Kidney glomerular epithelial cell (primary cell): ENCODE measurements at regions not wholly inside any gene's neighbourhood (a gene's known extent, or its start where the extent isn't known, plus 50 kb on each side); places are given as distances from the start of the nearest gene placed in this dataset.

Experiments used
- DNase-seq: peaks from one replicate; lab custom pipeline; 2025; lab: John Stamatoyannopoulos, UW

DNA sequence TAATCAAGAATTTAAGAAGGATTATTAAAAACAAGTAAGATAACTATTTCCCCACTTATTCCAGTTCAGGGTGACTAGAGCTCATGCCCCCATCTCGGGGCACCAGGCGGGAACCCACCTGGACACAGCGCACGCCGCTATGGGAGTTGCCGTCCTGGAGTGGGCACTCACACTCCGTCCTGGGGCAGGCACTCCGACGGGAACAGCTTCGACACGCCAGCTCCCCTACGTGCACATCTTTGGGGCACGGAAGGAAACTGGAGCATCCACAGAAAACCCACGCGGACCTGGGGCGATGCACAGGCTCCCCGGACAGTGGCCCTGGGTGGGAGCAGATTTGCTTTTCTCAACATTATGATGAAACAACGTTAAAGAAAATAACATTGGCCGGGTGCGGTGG lies 52.0 kb upstream of the GATA5 start:
- DNase-seq, result no peak

DNA sequence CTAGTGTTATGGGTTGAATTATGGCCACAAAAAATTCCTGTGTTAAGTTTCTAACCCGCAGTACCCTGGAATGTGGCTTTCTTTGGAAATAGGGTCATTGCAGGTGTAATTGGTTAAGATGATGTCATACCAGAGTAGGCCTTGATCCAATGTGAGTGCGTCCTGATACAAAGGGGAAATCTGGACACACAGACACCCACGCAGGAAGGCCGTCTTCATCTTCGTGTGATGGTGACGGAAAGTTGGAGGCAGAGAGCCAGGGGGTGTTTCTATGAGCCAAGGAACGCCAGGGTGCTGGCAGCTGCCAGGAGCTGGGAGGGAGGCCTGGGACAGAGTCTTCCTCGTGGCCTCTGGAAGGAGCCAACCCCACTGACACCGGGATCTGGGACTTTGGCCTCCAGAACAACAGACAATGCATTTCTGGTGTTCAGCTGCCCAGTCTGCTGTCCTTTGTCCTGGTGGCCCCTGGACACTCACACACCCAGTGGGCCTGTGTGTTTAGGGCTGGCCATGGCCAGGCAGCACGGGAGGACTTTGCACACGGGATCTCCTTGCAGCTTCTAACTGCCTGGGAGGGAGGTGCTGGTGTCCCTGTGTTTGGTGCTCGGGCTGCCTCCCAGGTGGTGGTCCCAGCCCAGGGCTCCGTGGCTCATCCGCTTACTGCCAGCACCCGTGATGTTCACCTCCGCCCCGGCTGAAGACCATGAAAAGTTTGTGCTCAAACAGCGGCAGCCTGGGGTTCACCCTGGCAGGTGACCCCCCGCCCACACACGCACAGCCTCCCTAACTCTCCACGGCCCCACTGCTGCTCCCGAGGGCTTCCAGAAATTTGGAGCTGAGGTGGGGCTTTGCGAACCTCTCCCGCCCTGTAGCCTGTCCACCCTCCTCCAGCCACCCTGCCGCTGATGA lies 53.4 kb upstream of the GATA5 start:
- no peak for DNase-seq

DNA sequence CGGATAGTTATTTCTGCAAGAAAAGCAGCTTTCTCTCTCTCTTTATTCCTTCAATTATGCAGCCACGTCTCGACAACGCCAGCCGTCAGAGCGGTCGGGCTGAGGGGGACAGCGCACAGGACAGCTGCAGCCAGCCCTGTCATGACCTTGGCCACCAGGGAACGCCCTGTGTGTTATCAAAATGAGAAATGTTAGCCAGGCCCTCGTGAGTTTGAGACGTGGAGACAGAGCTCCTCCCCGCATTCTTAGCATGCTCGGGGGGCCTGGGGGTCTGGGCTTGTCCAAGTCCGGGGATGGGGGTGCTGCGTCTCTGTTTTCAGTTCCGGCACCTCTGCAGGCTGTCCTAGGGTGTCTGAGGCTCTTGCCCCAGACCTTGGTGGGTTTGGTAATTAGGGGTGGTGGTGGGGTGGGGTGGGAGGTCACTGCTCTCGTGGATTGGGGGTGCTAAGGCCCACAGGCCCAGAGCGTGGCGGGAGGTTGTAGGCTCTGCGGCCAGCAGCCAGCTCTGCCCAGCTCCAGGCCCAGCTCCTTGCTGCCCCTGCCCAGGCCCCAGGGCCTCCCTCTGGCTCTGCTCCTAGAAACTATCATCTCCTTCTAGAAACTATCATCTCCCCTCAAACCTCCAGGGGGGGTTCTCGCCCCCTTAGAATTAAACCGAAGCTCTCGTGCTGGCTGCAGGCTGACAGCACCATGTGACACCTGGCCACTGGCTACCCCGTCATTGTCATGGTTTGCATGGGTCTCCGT lies 54.3 kb upstream of the GATA5 start:
- DNase-seq, result no peak

DNA sequence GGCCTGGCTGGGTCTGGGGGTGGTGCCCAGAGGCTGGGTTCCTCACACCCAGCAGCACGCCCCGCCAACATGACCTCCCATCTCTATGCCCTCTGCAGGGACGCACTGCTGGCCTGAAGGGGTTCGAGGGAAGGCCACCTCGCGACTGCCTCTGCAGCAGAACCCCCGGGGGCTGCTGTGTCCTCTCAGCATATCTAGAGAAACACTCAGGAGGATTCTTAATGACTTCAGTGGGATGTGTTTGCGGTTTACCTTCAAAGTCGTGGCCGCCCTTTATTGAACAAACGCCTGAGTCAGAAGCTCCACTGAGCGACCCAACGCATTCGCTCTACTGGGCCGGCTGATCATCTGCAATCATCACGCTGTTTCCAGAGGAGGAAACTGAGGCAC lies 54.8 kb upstream of the GATA5 start:
- DNase-seq, result no peak

DNA sequence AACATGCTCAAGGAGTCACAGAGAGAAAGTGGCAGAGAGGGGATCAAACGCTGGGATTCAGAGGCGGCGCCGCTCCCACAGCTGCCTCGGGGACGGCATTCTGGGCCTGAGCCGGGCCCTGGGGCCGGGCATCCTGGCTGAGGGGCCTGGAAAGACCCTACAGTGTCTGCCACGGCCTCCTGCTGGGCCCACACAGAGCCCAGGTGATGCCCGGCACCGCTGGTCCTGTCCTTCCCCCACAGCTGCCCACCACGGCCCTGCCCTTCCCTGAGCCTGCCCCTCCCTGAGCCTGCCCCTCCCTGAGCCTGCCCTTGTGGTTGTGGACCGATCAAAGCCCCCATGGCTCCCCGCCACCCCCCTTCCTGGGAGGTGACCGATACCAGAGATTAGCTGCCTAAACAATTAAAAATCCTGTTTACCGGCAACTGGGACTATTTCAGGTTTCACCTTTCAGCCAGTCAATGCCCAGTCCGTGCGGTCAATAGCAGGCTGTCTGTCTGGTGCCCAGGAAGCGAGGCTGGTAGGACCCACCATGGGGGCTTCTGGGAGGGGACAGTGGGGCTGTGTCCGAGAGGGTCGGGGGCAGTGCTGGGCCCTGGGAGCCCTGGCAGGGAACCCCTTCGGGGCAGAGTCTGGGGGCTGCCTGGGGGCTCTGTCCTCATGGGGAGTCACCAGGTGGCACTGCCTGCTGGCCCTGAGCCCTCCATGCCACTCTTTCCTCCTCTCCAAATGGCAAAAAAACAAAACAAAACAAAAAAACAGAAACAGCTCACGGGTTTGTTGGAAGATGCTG lies 55.4 kb upstream of the GATA5 start:
- no peak for DNase-seq

DNA sequence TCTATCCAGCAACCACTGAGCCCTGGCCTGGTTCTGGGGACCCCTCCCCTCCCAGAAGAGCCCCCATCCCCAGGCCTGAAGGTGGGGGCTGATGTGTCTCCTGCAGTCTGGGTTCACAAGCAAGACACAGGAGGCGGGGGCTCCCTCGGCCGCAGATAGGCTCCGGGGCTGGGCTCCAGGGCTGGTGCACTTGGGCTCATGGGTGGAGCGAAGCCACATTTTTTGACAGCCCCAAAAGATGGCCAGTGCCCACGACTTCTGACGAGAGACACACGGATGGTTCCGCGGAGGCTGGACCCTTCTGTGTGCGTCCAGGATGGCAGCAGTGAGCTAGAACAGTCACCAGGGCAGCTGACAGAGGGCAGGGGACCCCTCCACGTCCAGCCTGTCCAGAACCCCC lies 57.1 kb upstream of the GATA5 start:
- DNase-seq, result no peak

DNA sequence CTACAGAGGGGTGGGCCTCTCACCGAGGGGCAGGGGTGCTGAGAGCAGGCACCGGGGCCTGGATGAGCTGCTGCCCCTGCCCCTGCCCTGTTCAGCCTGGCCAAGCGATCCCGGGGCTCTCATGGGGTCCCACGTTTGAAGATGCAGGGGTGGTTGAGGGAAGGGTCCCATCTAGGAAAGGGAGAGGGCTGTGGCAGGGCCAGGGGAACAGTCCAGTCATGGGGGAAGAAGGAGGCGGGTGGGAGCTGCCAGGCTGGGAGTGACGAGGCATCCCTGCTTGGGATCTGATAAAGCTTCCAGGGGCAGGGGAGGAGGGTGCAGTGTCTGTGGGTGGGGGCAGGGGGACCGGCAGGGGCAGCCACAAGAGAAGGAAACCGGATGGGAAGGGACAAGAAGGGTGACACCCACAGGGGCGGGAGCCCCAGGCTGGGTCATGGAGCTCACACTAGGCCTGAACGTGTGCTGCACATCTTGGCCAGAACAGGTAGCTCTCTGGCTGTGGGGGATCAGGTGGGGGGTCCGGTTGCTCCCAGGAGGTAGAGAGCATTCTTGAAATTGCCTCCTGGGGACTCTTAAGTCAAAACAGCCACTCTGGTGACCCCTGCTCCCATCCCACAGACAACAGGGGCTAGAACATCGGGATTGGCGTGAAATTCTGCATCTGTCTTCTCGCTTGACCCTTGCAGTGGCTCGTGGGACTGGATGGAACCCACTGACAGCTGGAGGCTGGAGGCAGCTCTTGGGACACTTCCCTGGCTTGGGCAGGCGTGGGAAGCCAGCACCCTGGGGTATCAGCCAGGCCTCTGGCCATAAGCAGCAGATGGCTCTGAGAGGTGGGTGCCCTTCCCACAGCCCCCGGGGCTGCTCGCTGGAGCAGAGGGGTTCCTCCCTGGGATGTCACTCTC lies 58.0 kb upstream of the GATA5 start:
- DNase-seq, result no peak

DNA sequence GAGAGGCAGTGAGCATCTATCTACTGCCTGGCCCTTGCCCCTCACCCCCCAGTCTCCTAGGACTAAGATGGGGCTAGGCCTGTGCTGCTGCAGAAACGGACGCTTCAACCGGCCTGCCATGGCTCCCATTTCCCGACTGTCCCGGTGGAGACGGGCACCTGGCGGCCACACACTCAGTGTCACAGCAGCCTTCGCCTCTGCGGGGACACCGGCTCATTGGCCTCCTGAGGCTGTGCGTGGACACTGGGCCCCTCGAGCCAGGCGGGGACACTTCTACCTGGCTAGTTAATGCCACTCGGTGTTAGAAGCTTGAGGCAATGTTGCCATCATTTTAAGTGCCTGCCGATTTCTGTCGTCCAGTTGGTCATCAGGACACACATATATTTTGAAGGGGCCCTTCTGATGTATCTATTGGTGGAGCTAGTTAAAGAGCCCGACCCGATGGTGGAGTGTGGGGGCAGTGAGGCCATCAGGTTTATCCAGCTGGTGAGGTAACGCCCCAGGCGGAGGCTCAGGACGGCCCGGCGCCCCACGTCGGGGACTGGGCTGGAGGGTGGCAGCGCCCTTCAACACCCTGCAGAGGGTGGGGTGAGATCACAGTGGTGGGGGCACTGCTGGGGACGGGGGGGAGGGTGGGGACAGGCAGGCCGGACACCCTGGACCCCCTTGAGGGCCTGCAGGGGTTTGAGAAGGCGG lies 58.9 kb upstream of the GATA5 start:
- no peak for DNase-seq

DNA sequence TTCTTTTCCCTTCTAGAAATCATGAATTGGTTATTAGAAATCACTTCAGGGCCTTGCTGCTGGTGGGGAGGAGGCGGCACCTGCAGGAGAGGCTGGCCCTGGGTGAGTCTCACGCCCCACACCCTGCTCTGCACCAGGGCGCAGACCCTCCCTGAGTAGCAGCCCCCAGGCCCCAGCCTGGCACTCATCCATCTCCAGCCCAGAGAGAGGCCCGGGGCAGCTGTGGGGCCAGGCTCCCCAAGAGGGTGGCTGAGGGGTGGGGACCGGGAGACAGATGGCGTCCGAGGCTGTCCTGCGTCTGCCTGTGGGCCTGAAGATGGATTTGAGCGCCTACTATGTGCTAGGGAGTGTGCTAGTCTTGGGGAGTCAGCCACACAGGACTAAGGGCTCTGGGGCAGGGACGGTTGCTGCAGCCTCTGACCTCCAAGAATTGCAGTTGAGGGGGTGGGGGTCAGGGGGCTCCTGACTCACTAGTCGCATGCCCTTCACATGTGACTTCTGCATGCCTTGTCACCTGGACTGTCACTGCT lies 59.6 kb upstream of the GATA5 start:
- no peak for DNase-seq

DNA sequence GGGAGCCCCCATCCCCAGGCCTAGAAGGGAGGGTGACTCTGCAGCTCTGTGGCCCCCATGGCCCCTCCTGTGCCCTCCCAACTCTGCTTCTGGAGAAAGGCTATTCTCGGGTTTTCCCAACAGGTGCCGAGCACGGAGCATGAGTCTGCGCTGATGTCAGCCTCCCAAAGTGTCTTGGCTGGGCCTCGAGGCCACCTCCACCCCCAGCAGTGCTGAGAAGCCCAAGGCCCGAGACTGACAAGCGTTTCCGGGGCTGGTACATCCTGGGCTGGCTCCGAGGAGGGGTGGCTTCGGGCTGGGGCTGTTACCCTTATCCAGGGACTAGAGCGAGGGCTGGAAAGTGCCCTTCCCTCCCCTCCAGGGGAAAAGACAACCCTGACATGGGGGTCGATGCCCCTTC lies 60.2 kb upstream of the GATA5 start:
- DNase-seq, result no peak

DNA sequence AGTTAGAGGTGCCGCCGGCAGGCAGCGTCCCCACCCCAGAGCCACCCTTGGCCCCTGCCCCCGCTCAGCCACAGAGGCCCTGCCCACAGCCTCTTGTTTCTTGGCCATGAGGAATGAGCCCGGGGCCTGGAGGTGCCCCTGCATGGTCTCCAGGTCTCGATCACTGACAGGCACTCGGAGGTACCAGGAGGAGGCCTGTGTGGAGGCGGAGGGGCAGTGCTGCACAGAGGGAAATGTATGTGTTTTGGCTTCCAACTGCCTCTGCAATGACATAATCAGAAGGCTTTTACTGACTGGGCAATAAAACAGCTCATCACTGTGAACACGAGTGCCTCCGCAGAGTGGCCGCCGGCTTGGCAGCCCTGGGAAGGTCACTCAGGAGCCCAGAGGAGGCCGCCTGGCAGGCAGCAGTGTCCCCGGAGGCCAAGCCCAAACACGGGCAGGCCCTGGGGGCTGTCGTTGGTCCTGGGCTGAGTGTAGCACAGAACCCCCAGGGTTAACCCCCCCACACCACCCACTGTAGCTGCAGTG lies 61.1 kb upstream of the GATA5 start:
- no peak for DNase-seq

DNA sequence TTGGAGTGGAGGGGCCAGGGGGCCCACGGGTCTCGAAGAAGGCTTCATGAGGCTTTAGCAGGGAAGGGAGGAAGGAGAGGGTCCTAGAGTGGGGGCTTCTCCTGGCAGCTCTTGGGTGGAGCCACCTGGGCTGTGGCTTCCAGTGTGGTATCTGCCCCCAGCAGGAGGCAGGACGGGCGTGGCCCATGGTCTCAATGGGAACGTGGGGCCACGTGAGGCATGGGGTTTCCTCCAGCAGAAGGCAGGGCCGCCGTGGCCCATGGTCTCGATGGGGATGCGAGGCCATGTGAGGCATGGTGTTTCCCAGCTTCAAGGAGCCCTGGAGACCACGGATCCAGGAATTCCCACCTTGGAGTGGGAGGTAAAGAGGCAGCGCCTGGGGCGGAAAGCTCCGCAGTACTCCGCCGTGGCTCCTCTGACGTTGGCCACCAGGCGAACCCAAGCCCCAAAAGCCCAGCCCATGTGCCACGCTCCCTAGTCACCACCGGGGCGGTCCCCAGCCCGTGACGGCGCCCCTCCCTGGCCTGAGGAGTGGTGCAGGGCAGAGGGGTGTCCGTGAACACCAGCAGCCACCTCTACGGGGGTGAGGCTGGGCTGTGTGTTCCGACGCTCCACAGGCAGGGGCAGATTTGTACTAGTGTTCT lies 62.0 kb upstream of the GATA5 start:
- DNase-seq, result no peak

DNA sequence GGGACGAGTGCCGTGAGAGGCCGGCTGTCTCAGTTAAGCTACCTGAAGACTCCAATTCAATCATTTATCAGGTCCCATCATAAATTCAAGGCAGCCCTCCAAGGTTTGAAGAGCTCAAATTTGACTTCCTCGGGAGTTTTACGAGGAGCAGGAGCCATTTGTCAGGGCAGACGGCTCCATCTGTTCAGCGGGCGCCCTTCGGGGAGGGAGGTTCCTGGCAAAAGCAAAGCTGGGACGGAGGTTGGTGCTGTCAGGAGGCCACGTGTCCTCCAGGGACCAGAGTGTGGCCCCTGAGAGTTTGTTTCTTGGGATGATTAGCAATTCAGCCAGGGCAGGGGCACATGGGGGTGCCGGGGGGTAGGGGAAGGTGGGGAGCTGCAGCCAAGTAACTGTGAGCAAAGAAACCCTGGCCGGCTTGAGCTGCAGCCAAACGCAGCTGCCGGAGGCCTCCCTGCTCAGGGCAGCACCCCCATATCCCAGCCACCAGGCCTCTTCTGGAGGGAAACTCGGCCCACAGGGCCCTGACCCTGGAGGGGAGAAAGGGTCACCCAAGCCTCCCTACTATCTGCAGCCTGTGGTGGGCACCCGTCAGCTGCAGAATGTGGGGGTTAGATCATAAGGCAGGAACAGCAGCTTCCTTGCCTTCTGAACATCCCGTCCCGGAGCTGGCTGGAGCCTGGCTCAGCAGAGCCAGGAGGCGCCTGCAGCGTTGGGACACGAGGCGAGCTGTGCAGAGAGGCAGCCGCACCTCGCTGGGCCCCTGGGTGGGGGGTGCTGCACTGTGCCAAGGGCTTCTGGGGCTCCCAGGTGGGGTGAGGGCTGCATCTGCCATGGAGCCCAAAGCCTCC lies 63.6 kb upstream of the GATA5 start:
- DNase-seq, result no peak

DNA sequence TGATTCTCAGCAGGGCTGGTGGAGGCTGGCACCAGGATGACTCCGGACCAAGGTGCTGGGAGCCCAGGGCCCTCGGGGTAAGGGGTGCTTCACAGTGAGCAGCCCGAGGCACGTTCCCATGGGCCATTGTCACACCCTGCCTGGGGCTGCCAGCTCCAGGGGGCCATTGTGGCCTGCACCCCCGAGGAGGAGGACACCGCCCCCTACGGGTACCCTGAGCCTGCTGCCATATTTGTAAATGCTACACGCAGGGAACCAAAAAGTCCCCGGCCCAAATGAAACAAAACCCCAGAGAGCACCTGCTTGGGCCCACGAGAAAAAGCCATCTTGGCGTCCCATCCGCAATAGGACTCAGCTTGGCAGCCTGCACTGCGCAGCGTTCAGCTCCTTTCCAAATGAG lies 64.7 kb upstream of the GATA5 start:
- DNase-seq, result no peak

DNA sequence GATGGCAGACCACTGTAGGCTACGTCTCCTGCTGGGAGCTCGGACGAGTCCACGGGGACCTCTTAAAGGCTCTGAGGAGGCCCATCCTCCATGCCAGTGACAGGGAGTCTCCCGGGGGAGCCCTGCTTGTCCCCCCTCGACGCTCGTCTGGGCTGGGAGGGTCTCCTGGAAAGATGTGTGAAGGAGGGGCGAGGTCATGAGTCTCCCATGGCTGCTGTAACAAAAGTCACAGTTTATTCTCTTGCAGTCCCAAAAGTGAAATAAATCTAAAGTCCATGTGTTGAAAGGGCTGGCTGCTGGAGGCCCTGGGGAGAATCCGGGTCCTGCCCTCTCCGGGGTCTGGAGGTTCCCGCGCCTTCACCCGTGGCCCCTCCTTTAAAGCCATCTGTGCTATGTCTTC lies 67.1 kb upstream of the GATA5 start:
- no peak for DNase-seq

DNA sequence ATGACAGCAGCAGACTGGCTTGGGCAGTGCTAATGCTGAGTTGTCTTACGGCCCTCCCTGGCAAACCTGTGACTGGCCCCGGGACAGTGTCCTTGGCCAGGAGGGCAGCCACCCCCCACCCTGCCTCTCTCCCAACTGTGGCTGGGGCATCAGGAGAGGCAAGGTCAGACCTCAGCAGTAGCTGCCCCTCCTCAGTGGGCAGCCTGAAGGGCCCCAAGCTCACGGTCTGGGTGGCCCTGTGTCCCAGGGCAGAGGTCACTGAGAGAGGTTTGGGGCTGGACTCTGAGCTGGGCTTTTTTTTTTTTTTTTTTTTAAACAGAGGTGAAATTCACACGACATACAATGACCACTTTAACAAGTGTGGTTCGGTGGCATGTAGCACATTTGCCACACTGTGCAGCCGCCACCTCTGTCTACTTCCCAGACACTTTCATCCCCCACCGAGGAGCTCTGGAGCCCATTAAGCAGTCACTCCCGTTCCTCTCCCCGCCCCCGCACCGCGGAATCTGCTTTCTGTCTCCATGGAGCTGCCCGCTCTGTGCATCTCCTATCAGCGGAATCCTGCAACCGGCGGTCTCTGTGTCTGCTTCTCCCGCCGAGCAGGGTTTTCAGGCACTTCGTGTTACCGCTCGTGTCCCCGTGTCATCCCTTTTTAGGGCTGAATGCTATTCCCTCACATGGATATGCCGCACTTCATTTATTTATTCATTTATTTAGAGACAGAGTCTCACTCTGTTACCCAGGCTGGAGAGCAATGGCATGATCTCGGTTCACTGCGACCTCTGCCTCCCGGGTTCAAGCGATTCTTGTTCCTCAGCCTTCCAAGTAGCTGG lies 67.9 kb upstream of the GATA5 start:
- no peak for DNase-seq

DNA sequence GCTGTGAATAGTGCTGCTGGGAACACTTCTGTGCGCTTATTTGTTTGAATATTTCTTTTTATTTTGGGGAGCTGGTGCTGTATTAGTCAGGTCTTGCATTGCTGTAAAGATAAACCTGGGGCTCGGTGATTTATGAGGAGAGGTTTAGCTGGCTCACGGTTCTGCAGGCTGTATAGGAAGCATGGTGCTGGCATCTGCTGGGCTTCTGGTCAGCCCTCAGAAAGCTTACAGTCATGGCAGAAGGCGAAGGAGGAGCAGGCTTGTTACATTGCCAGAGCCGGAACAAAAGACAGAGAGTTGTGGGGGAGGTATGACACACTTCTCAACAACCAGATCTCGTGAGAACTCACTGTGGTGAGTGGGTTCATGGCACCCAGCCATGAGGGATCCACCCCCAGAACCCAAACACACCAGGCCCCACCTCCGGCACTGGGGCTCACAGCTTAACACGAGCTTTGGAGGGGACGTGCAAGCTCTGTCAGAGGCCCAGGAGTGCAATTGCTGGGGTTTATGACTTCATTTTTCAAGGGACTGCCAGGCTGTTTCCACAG lies 68.8 kb upstream of the GATA5 start:
- no peak for DNase-seq

DNA sequence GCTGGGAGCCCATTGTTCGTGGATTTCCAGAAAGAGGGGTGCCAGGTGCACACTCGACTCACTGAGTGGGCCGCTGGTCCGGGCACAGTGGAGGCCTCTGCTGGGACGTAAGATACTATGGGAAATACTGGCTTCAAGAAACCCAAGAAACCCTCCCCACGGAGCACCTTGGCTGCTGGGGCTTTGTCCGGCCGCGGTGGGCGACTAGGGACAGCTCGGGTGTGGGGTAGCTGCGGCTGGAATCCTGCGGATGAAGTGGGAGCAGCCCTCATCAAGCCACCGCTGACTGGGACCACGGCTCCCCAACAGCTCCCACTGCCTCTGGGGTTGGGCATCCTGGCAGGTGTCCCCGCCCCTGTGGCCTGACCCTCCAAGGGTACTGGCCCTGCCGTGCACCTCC lies 69.5 kb upstream of the GATA5 start:
- no peak for DNase-seq
